ENCODE measurements at regions not wholly inside any gene's neighbourhood (a gene's known extent, or its start where the extent isn't known, plus 50 kb on each side); places are given as distances from the start of the nearest gene placed in this dataset.

GRCh38 chr1:183716286-183716685, 63.2 kb upstream of the APOBEC4 start:
- H3K4me3 ChIP-seq: no peak overlapping the region

DNA sequence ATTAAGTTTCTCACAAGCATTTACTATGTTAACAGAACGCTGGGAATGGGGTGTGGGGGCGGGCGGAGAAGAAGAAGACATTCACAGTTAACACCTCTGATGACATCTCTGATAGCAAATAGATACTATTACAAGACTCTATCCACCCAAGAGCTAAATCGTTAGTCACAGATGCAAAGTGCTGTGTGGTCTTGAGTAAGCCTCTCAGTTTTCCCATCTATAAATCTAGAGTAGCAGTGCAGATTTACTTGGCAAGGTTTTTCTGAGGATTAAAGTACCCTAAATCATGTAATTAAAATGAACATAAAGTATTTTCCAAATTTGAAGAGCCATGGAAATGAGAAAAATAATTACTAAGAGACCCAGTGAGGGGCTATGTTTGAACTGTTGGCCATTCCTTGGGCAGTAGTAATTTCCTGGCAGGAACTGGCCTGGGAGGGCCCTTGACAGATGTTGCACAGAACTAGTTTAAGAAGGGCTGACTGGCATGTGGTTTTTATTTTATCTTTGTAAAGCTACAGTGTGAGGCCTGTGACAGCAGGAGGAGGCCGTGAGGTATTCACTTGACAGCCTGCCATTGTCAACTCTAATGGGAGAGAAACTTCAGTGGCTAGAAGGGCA, 58.7 kb upstream of the APOBEC4 start:
- no peak overlapping the region for H3K4me3 ChIP-seq
- H3K27ac ChIP-seq: no peak overlapping the region

More at GRCh38 chr1:183716286-183716685, 63.2 kb upstream of the APOBEC4 start:
- H3K27ac ChIP-seq: no peak overlapping the region

GRCh38 chr1:183711165-183711682, 58.1 kb upstream of the APOBEC4 start:
- no peak overlapping the region for H3K27ac ChIP-seq
- no peak overlapping the region for H3K4me3 ChIP-seq

DNA sequence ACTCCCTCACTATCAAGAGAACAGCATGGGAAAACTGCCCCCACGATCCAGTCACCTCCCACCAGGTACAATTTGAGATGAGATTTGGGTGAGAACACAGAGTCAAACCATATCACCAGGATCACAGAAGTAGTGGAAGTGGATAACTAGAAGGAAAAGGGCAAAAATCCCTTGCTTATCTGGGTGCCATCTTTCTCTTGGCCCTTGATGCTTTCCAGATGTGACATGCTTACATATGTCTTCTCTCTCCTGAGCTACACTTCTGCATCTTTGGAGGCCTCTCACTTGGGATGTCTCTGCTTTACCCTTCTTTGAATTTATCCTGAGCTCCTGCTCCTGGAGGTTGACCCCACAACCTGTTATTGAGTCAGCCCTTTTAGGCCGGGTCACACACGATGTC, 57.6 kb upstream of the APOBEC4 start:
- Histone ChIP-seq H3K27ac (no peak overlapping the region), H3K4me3 (no peak overlapping the region)

- H3K27ac ChIP-seq: no peak overlapping the region
These were observed 57.2 kb upstream of the APOBEC4 start for GRCh38 chr1:183710333-183710732.

GRCh38 chr1:183704131-183704530, 51.0 kb upstream of the APOBEC4 start:
- Histone ChIP-seq H3K4me3 (no peak overlapping the region), H3K27ac (no peak overlapping the region)

More at GRCh38 chr1:183710333-183710732, 57.2 kb upstream of the APOBEC4 start:
- no peak overlapping the region for H3K4me3 ChIP-seq

Measured in skin epidermis (tissue), 12 donors.